Mesendoderm (in vitro differentiated cells): ENCODE measurements at regions not wholly inside any gene's neighbourhood (a gene's known extent, or its start where the extent isn't known, plus 50 kb on each side); places are given as distances from the start of the nearest gene placed in this dataset.

ENCODE experiments used
- DNase-seq: peaks from one replicate; pipeline ENCODE4 v3.0.0; 2013
- H2AK5ac ChIP-seq: 2 replicates; pipeline ENCODE4 v1.6.1; 2013; ENCODE audit warnings: low read length, inconsistent platforms
- H2BK120ac ChIP-seq: 2 replicates; pipeline ENCODE4 v1.6.1; 2013; ENCODE audit warnings: low read depth, mild to moderate bottlenecking, low read length, moderate library complexity, mixed read lengths
- H2BK15ac ChIP-seq: replicated peaks from 2 replicates; pipeline ENCODE4 v1.6.1; 2013; ENCODE audit warnings: low read depth, mild to moderate bottlenecking, moderate library complexity
- H2BK5ac ChIP-seq: 2 replicates; pipeline ENCODE4 v1.6.1; 2013; ENCODE audit warnings: low read length, inconsistent platforms
- H3K18ac ChIP-seq: 2 replicates; pipeline ENCODE4 v1.6.1; 2013; ENCODE audit warnings: mild to moderate bottlenecking, low read length, mixed read lengths
- H3K23ac ChIP-seq: one replicate; pipeline ENCODE4 v1.6.1; 2013; ENCODE audit warnings: low read length
- H3K27ac ChIP-seq: 2 replicates; pipeline ENCODE4 v1.5.1; 2013; ENCODE audit warnings: low read depth, mild to moderate bottlenecking, inconsistent platforms, low read length, moderate library complexity
- H3K27me3 ChIP-seq: 2 replicates; pipeline ENCODE4 v1.6.1; 2013; ENCODE audit warnings: low read length, control low read depth, mild to moderate bottlenecking, inconsistent platforms; ENCODE audit not compliant: insufficient read depth, poor library complexity
- H3K36me3 ChIP-seq: 2 replicates; pipeline ENCODE4 v1.6.1; 2013; ENCODE audit warnings: low read length, inconsistent platforms; ENCODE audit not compliant: control insufficient read depth, insufficient read depth
- H3K4ac ChIP-seq: one replicate; pipeline ENCODE4 v1.6.1; 2013; ENCODE audit warnings: low read depth, mild to moderate bottlenecking, low read length, moderate library complexity
- H3K4me1 ChIP-seq: 2 replicates; pipeline ENCODE4 v1.6.1; 2013; ENCODE audit warnings: low read depth, low read length, inconsistent platforms; ENCODE audit not compliant: control insufficient read depth
- H3K4me2 ChIP-seq: 2 replicates; pipeline ENCODE4 v1.6.1; 2013; ENCODE audit warnings: low read length
- H3K4me3 ChIP-seq: 2 replicates; pipeline ENCODE4 v1.5.1; 2013; ENCODE audit warnings: mild to moderate bottlenecking, low read length
- H3K56ac ChIP-seq: one replicate; pipeline ENCODE4 v1.6.1; 2013; ENCODE audit warnings: low read length
- H3K79me1 ChIP-seq: 2 replicates; pipeline ENCODE4 v1.6.1; 2013; ENCODE audit warnings: low read length, inconsistent platforms
- H3K79me2 ChIP-seq: 2 replicates; pipeline ENCODE4 v1.6.1; 2013; ENCODE audit warnings: mild to moderate bottlenecking, low read length; ENCODE audit not compliant: control insufficient read depth, insufficient read depth
- H3K9ac ChIP-seq: 2 replicates; pipeline ENCODE4 v1.6.1; 2013; ENCODE audit warnings: low read length, inconsistent platforms
- H4K5ac ChIP-seq: one replicate; pipeline ENCODE4 v1.6.1; 2013; ENCODE audit warnings: low read length
- H4K8ac ChIP-seq: one replicate; pipeline ENCODE4 v1.6.1; 2013; ENCODE audit warnings: low read depth, mild to moderate bottlenecking, control low read depth, low read length, moderate library complexity
- WGBS: extraction: QIAGEN DNeasy Blood & Tissue Kit; methylation state at CpG from one replicate; pipeline ENCODE4 v1.1.7; 2013; ENCODE audit warnings: low lambda C conversion rate, missing lambda C conversion rate; ENCODE audit not compliant: insufficient coverage; ENCODE audit errors: extremely low coverage; 5-methylcytosine and 5-hydroxymethylcytosine counted together

GRCh38 chr12:58295268-58295667 is 353.9 kb downstream of the ATP23 start:
- no peak overlapping the region for H4K5ac ChIP-seq
- H3K79me2 ChIP-seq = no peaks in the 10 kb centered on the region
- H3K27ac ChIP-seq = no peak overlapping the region
- no peak for DNase-seq
- H4K8ac ChIP-seq = no peak overlapping the region
- H2BK15ac ChIP-seq = no peak overlapping the region
- H3K9ac ChIP-seq = no peak overlapping the region
- H3K79me1 ChIP-seq = no peaks in the 10 kb centered on the region
- H3K27me3 ChIP-seq = no peaks in the 10 kb centered on the region
- H3K56ac ChIP-seq = no peak overlapping the region
- no peaks in the 10 kb centered on the region for H3K36me3 ChIP-seq
- H3K4me3 ChIP-seq = no peak overlapping the region
- no CpG with 5 or more reads among the region's 1 CpG for WGBS
- H3K4me2 ChIP-seq = no peak overlapping the region
- no peak overlapping the region for H2BK5ac ChIP-seq
- H3K23ac ChIP-seq = no peak overlapping the region
- H2AK5ac ChIP-seq = no peak overlapping the region
- H3K18ac ChIP-seq = no peak overlapping the region
- no peak overlapping the region for H3K4ac ChIP-seq
- H3K4me1 ChIP-seq = no peaks in the 10 kb centered on the region
- no peak overlapping the region for H2BK120ac ChIP-seq

GRCh38 chr12:58296863-58297262 is 355.5 kb downstream of the ATP23 start:
- H3K27ac ChIP-seq = no peak overlapping the region
- WGBS = no CpG with 5 or more reads among the region's 4 CpGs

GRCh38 chr12:58298803-58299202 is 357.4 kb downstream of the ATP23 start:
- Histone ChIP-seq H3K56ac (no peak overlapping the region), H3K4ac (no peak overlapping the region), H3K79me2 (no peaks in the 10 kb centered on the region), H3K4me3 (no peak overlapping the region), H2BK15ac (no peak overlapping the region), H3K4me1 (no peaks in the 10 kb centered on the region), H3K23ac (no peak overlapping the region), H3K27me3 (no peaks in the 10 kb centered on the region), H4K8ac (no peak overlapping the region), H2BK120ac (no peak overlapping the region), H4K5ac (no peak overlapping the region), H3K27ac (no peak overlapping the region), H3K79me1 (no peaks in the 10 kb centered on the region), H3K36me3 (no peaks in the 10 kb centered on the region), H3K9ac (no peak overlapping the region), H3K4me2 (no peak overlapping the region), H2AK5ac (no peak overlapping the region), H3K18ac (no peak overlapping the region), H2BK5ac (no peak overlapping the region)
- no peak for DNase-seq
- WGBS = no CpG with 5 or more reads among the region's 5 CpGs

More at GRCh38 chr12:58296863-58297262, 355.5 kb downstream of the ATP23 start:
- Histone ChIP-seq H2BK120ac (no peak overlapping the region), H3K4ac (no peak overlapping the region), H4K8ac (no peak overlapping the region), H3K23ac (no peak overlapping the region), H4K5ac (no peak overlapping the region), H2BK15ac (no peak overlapping the region), H3K18ac (no peak overlapping the region), H3K56ac (no peak overlapping the region), H3K36me3 (no peaks in the 10 kb centered on the region), H3K79me2 (no peaks in the 10 kb centered on the region), H3K4me2 (no peak overlapping the region), H3K27me3 (no peaks in the 10 kb centered on the region), H3K79me1 (no peaks in the 10 kb centered on the region), H3K4me1 (no peaks in the 10 kb centered on the region), H2AK5ac (no peak overlapping the region), H2BK5ac (no peak overlapping the region), H3K9ac (no peak overlapping the region), H3K4me3 (no peak overlapping the region)
- DNase-seq = peak; percentile 77

GRCh38 chr12:58299371-58299770 is 358.0 kb downstream of the ATP23 start:
- Histone ChIP-seq H2BK15ac (no peak overlapping the region), H3K79me1 (no peaks in the 10 kb centered on the region), H4K8ac (no peak overlapping the region), H3K56ac (no peak overlapping the region), H3K4me1 (no peaks in the 10 kb centered on the region), H3K4ac (no peak overlapping the region), H4K5ac (no peak overlapping the region), H3K27me3 (no peaks in the 10 kb centered on the region), H3K36me3 (no peaks in the 10 kb centered on the region), H2AK5ac (no peak overlapping the region), H3K4me3 (no peak overlapping the region), H3K23ac (no peak overlapping the region), H3K9ac (no peak overlapping the region), H3K4me2 (no peak overlapping the region), H3K79me2 (no peaks in the 10 kb centered on the region), H2BK5ac (no peak overlapping the region), H3K27ac (no peak overlapping the region), H3K18ac (no peak overlapping the region), H2BK120ac (no peak overlapping the region)
- DNase-seq = no peak

- Histone ChIP-seq H3K36me3 (no peaks in the 10 kb centered on the region), H2BK15ac (no peak overlapping the region), H3K23ac (no peak overlapping the region), H3K4me3 (no peak overlapping the region), H3K79me2 (no peaks in the 10 kb centered on the region), H3K56ac (no peak overlapping the region), H3K4me2 (no peak overlapping the region), H3K9ac (no peak overlapping the region), H2BK5ac (no peak overlapping the region), H3K18ac (no peak overlapping the region), H3K79me1 (no peaks in the 10 kb centered on the region), H3K4me1 (no peaks in the 10 kb centered on the region), H3K27me3 (no peaks in the 10 kb centered on the region), H3K27ac (no peak overlapping the region), H4K5ac (no peak overlapping the region), H3K4ac (no peak overlapping the region), H2AK5ac (no peak overlapping the region), H2BK120ac (no peak overlapping the region), H4K8ac (no peak overlapping the region)
- DNase-seq = no peak
- no CpG with 5 or more reads among the region's 8 CpGs for WGBS
These were observed 359.8 kb downstream of the ATP23 start for GRCh38 chr12:58301038-58301729.

- H3K9ac ChIP-seq = no peak overlapping the region
- no peak overlapping the region for H3K4me3 ChIP-seq
- no peak overlapping the region for H4K5ac ChIP-seq
- H3K4me1 ChIP-seq = no peaks in the 10 kb centered on the region
- no peak overlapping the region for H3K23ac ChIP-seq
- no peak overlapping the region for H2AK5ac ChIP-seq
- no peaks in the 10 kb centered on the region for H3K79me1 ChIP-seq
- H3K4ac ChIP-seq = no peak overlapping the region
- no peaks in the 10 kb centered on the region for H3K79me2 ChIP-seq
- H3K56ac ChIP-seq = no peak overlapping the region
- no peak overlapping the region for H2BK5ac ChIP-seq
- H3K4me2 ChIP-seq = no peak overlapping the region
- H4K8ac ChIP-seq = no peak overlapping the region
- H3K27ac ChIP-seq = no peak overlapping the region
- H3K18ac ChIP-seq = no peak overlapping the region
- DNase-seq = peak; percentile 46
- no peak overlapping the region for H2BK120ac ChIP-seq
- no peaks in the 10 kb centered on the region for H3K36me3 ChIP-seq
- H3K27me3 ChIP-seq = no peaks in the 10 kb centered on the region
- H2BK15ac ChIP-seq = no peak overlapping the region
- WGBS = no CpG with 5 or more reads among the region's 4 CpGs
These were observed 360.4 kb downstream of the ATP23 start for GRCh38 chr12:58301730-58302122.
